Urothelium cell line (cell line): ENCODE measurements at regions not wholly inside any gene's neighbourhood (a gene's known extent, or its start where the extent isn't known, plus 50 kb on each side); places are given as distances from the start of the nearest gene placed in this dataset.

Source experiments
- DNase-seq: peaks from one replicate; pipeline ENCODE4 v3.0.0; 2011; ENCODE audit warnings: low spot score, mixed read lengths
- FAIRE-seq: peaks from 2 replicates; lab custom pipeline; 2011; peaks lifted over from hg19 to GRCh38; lab: Jason Lieb, UNC

DNA sequence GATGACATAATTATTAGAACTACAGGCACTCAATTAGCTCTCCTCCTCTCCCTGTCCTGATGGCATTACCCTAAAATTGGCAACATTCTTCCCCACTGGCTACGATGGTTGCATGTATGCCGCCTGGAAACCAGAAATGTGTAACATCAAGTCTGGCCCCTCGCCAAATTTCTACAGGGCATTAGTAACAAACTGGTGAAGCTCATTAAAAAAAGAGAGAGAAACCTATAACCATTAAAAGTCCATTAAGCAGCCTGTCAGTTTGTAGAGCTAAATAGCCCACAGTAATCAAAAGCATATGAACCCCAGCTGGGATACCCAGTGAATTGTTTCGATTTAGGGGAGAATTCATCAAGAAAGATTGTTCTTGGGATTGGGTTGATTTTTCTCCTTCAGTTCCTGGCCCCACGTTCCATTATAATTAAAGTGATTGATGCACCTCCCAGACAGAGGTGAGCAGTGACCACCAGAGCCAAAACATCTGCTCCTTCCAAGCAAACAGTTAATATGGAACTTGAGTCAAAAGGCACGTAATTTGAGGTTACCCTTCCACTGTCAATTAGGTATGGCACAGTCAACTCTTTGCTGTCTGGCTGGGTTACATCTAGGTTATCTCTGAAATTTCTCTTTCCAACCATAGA is 208.6 kb downstream of the C1D start:
- FAIRE-seq: no peak

DNA sequence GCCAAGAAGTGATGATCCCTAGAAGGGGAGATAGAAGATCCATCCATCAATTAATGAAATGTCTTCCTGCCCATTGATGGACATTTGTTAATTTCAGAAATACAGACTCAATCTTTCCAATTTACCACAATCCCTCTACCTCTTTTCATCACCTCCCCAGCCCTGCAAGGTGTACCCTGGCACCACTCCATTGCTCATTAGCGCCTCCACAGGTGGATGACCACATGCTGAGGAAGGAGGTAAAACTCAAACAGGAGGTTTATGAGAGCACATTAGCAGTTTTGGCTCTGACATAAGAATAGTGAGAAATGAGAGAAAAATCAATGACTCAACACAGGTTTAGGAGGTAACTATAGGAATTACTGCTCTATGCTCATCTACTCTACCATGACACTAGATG is 208.0 kb downstream of the C1D start:
- DNase-seq: no peak
- FAIRE-seq: no peak

More for the DNA sequence above, 208.6 kb downstream of the C1D start:
- DNase-seq: no peak

DNA sequence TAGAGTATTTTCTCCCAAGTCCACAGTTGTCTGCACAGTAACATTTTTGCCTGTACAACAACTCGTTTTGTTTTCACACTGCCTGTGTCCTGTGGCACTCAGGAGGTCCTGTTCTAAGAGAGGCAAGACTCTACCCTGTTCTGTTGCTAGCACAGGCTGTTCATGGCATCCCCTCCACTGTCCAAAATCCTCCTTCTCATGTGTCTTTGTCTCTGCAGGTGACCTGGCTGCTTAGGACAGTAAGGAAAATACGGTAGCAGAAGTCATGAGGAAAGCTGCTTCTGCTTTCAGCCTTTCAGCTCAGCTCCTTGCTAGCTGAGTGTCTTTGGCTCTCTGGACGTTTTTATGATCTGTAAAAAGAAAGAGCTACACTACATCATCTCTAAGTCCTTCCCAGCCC is 205.9 kb downstream of the C1D start:
- DNase-seq: no peak
- FAIRE-seq: no peak

DNA sequence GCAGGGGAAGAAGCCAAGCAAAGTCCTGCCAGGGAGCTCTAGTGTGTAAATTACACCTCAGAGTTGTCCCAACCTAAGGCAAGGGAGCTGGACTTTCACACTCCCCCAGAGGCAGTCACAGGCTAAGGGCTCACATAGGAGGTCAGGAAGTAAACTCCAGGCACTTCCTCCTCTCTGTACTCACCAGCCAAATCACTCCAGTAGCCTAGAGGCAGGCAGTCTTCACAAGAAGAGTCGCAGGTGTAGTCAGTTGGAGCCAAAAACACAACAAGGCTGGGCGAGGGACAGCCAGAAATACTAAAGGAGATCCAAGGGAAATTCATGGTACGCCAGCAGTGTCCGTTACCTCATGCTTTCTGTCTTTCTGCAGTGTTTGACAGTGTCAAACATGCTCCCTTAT is 205.0 kb downstream of the C1D start:
- DNase-seq (no peak), FAIRE-seq (no peak)

DNA sequence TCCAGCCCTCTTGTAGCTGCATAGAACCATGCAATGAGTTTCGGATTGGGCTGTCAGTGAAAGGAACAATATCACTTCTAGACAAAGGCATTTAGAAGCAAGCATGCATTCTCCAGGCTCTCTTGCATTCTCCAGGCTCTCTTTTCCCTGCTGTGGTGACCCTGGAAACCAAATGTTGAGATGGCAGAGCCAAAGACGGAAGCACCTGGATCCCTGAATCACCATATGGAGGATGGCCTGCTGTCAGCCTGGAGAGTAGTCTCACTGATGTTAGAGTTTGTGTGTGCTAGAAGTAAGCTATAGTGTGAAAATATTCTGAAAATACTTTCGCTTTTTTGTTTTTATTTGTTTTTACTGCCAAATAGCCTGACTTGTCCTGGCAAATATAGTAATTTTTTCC is 203.9 kb downstream of the C1D start:
- FAIRE-seq: no peak
- DNase-seq: no peak

DNA sequence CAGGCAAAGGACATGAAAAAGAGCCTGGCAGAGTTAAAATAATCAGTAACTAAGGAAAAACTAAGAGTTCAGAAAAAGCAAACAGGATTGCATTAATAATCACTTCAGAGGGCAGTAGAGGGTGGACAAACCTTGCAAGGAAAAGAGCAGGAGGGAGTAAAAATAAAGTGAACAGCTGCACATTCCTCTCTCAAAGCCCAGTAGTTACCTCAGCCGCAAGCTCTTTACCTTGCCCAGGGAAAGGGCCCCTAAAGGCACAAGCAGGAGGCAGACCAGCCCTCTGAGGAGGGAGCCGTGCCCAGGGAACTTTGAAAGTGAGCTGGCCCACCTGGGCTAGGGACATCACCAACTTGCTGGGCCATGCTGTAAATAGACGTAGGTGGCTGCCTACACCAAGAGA is 196.9 kb downstream of the C1D start:
- no peak for FAIRE-seq
- no peak for DNase-seq

DNA sequence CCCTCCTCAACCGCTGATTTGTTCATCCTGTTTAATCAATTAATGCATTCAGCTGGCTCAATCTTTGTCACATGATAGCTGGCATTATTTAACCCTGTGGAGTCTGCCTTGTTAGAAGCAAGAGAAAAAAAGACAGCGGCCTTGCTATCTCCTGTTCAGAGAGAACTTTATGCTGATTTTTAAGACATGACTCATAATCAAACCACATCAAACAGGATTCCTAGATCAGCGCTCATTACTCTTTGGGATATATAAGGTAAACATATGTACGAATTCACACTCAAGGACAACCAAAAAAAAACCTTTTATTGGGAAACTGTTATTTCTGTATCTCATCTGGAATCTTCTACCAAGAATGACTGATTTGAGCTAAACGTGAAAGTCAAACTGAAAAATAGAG is 195.1 kb downstream of the C1D start:
- peak; percentile 47 for DNase-seq
- FAIRE-seq: no peak

DNA sequence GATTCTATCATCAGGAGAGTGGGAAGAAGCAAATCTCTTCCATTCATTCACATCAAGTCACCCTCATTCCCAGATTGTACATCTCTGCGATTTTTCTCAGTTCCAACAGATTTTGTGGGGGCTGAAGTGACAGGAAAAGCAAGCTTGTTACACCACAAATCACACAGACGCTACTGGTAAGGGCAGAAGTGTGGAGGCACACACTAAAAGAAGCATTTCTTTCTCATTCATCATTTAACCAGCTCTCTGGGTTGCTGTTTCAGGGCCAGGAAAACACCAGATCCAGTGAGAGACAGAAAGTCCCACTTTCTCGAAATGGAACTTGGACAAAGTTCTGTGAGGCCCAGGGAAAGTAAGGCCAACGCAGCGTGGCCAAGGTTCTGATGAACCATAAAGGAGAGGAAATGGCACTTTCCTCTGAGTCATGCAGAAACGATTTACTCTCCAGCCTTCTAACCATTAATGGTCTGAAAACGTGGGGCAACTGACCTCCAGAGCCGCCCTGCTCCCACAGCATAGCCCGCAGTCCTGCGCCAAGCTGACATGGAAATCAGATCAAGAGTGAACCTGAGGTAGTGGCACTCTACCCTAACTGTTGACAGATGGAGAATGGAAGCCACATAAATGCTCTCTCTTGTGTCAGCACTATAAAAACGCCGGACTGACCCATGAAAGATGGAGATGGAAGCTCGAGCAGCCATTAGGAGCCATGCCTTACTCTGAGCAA is 191.0 kb downstream of the C1D start:
- peak; percentile 75 for DNase-seq
- peak; percentile 30 for FAIRE-seq

DNA sequence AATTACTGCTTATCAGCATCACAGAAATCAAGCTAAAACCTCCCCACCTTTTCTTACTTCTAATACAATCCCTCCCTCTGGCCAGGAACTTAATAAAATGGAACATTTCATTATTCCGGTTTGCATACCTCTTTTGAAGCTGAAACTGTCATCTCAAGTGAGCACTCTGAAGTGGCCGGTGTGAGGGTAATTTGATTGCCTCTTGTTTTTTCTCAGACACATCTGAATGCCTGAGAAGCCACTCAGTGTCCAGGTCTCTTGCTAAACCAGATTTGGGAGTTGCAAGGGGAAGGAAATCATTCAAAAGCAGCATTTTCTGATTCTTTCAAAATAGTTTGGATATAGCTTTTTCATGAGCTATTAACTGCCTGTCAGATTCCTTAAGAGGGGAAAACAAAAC is 190.3 kb downstream of the C1D start:
- DNase-seq (no peak), FAIRE-seq (no peak)

DNA sequence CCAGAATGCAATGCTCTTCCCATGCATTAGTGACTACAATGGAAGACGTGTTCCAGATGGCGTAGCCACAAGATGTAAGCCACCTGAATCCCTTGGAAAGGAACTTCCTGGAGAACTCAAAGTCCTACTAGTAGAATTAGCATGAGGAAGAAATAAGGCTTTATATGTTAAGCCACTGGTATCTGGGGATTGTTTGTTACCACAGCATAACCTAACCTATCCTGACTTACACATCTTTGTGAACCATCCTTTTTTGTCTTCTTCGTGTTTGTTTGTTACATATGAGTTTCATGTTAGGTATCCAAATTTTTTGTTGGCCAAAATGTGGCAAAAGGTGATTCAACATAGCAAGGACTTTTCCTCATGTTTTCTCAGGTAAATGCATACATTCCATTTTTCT is 188.9 kb downstream of the C1D start:
- FAIRE-seq (no peak), DNase-seq (no peak)

DNA sequence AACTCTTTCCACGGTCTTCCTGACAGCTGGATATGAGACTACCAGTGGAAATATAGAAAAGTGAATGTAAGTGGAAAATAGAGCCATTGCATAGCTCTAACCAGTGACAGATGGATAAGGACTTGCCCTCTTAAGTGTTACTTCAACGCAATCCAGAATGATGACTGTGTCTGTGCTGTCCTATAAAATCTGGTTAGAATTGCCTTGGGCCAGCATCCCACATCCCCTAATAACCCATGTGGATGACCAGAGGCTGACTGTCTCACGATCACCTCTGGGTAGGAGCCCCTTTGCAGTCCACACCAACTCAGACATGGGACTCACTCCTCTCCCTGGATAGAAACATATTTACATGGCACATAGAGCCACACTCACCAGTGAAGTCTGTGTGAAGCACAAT is 186.6 kb downstream of the C1D start:
- FAIRE-seq: no peak
- no peak for DNase-seq

DNA sequence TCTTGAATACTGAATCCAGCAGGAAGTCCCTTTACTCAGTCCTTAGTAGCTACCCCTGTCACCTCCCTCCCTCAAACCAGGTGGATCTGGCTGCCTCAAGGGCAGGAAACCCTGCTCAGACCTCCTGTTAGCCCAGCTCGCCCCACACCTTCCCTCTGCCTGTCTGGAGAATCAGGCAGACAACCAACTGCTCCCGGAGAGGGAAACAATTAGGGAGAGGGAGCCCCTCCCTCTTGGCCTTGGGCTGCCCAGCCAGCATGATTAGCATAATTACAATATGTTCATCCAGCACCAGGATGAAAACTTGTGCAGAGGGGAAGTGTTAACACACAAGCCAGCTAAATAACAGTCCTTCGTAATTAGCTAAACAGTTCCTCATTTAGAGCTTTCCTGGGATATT is 185.5 kb downstream of the C1D start:
- FAIRE-seq: no peak

DNA sequence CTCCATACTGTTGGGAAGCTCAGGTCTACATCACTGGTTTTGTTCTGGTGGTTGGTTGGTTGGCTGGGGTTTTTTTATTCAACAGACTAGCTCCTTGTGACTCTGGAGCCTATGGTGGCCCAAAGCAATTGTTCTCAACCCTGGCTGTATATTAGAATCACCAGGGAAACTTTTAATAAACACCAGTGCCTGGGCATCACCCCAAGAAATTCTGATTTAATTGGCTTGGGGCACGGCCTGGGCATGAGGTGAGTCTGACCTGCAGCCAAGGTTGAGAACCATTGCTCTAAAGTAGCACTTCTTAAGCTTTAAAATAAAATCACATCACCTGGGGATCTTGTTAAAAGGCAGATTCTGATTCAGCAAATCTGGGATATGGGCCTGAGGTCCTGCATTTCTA is 184.1 kb downstream of the C1D start:
- no peak for FAIRE-seq

More for the DNA sequence above, 185.5 kb downstream of the C1D start:
- no peak for DNase-seq

DNA sequence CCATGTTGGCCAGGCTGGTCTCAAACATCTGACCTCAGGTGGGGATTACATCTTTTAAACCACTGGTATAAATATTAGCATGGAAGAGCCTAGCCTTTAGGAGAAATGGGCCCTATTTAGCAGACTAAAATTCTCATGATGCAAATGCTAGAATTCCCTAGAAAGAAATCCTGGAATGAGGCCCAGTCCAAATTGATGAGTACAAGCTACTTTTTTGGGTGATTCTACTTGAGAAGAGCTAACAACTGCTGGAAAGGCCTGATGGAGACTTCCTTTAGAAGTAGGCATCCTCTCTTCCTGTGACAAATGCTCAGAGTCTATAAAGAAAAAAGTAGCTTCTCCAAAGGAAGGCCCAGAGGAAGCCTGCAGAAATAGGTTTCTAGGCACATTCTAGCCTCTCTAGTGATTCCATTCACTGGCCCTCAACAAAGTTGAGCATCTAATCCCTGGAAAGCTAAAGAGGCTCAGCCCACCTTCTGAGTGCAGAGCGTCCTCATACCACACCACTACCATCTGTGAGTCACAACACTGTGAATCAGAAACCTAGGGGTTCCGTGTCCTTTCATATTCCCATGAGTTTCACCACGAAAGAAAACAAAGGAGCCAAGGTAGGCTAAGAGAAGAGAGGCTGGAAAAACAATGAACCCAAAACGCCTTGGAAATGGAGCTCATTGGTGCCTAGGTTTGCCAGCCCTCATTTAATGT is 183.1 kb downstream of the C1D start:
- DNase-seq: no peak
- FAIRE-seq: no peak

More for the DNA sequence above, 184.1 kb downstream of the C1D start:
- no peak for DNase-seq

DNA sequence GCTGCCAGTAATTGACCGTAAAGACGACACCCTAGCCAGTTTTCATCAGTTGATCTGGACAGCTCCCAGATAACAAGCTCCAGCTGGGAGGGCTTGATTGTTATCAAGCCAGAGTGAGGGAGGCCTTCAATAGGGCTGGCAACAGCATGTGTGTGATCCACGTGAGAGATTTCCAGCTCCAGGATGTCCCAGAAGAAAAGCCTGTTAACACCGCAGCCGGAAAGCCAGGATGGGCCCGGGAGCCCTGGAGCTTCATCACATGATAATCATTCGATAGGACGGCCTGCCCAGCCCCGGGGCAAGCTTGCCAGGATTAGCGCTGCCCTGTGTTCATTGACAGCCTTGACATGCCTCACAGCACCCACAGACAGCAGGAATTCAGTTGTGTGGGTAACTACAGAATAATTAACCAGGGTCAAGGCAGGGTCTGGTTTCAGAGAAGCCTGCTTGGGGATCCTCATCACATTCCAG is 182.5 kb downstream of the C1D start:
- DNase-seq (no peak), FAIRE-seq (no peak)

DNA sequence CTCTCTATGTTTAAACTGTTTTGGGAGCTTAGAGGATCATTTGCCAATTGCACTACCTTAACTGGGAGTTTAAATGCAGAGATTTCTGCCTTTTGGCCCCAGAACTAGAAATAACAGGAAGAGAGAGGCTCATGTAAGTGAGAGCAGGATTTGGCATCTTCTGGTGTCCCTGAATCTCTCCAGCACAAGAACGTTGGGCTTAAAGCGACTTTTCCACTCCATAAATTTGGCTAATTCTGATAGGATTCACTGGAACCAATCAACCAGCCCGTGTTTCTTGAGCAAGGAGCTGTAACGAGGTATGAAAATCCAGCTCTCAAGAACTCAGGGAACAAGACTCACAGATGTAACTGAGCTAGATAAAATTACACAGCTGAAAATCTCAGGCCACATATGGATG is 181.0 kb downstream of the C1D start:
- no peak for DNase-seq
- FAIRE-seq: no peak

DNA sequence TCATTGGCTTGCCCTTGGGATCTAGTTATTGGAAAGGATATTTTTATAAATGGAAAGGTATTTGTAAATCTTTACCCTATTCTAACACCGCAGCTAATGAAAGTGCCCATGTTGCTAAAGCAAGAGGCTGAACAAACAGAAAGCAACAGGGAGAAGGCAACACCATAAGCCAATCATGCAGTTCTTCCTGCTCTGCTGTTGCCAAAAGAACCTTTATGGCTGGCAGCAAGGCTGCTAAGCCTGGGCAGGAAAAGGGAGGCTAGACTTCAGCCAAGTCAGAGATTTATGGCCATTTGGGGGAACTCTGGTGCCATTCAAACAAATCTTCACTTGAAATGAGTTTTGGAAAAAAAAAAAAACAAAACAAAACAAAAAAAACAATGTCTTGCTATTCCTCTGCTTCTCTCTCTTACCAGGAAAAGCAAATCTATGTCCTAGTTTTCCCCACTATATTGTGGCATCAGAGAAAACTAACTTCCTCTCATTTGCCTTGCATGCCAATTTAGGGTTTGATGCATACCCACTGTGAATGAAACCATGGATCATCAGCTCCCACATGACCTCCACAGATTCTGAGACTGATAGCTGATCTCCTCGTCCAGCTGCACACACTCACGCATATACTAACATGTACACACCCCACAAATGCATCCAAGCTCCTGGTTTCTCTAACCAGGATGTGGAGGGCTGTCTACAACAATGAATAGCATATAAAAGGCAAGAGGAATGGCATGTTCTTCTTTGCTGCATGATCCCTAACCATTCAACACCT is 179.3 kb downstream of the C1D start:
- DNase-seq: no peak
- FAIRE-seq: no peak

DNA sequence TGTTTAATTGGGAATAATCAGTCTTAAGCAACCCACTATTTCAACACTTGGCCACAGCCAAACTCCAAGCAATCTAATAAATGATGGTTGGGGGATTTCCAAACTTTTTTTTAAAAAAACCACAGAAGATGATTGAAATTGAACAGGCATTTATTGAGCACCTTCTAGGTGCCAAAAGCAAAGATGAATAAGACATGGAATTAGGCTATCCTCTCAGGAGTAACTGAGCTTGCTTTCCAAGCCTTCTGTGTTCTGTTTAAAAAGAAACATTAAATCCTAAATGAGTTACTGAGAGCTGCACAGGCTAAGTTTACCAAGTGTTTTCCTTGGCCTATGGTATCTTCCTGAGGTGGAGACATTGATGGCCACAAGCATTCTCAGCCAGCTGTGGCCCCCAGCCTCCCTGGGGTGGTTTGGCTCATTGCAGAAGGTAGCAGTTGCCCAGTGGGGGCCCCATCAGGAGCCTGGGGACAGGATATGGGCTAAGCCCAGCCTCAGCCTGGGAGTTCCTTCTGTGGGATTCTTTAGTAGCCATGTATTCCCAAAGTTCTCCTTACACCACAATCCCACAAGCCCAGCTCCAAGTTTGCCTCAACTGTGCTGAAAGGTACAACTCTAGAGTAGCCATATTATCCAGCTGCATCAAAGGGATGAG is 174.3 kb downstream of the C1D start:
- FAIRE-seq (no peak), DNase-seq (no peak)

DNA sequence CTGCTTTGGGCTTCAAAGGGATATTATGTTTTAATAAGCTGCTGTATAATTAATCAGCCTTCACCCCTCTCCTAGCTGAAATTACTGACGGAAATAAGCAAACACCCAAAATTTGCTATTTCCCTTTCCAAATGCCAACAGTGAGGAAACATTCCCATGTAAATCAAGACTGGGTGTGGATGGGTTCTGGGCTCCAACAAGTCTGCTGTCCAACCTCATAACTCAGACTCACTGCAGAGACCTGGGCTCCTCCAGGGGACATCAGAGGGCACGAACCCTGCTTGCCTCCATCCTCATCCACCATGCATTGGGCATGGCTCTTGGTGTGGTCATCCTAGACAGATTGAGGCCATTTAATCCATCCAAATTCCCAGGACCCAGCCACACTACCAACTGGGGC is 173.7 kb downstream of the C1D start:
- FAIRE-seq (no peak), DNase-seq (no peak)

DNA sequence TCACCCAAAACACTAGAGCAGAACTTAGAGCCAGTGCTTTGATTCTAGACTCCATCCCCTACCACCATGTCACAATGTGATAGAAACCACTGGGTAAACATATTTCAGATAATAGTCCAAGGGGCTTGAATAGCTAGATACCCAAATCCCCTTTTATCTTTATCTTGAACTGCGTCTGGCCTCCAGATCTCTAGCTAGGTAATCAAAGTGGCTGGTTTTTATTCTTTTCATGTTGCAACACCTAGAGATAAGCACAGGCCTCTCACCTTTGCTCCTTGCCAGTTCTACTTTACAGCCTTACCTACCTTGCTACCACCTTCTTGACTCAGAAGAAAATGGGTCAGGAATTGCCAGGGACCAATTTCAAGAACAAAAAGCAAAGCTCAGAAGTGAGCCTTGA is 171.2 kb downstream of the C1D start:
- no peak for FAIRE-seq
- DNase-seq: no peak

DNA sequence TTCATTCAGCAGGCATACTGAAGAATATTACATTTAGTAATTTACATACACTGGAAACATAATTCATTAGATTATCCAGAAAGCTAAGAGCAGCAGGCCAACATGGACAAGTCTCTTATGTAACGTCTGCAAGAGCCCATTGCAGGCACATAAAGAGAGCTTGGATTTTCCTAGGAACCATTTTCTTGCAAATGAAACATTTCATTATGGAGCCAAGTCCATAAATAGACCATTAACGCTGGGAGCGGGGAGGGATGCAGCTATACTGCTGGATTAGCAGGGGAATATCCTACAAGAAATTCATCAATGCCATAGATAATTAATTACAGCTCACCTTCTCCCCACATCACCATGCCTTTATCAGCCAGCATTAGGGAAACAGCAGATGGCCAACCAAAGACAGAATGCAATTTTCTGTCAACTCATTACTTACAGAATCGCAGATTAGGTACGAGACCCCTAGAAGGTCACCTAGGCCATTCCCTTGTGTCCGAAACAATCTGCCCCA is 170.4 kb downstream of the C1D start:
- DNase-seq (no peak), FAIRE-seq (no peak)
